ENCODE measurements at regions not wholly inside any gene's neighbourhood (a gene's known extent, or its start where the extent isn't known, plus 50 kb on each side); places are given as distances from the start of the nearest gene placed in this dataset.

- no peaks in the 10 kb centered on the region for H3K9me3 ChIP-seq (ENCODE audit: insufficient read depth, low read depth)
- H3F3A ChIP-seq (ENCODE audit: insufficient read depth, low read depth) = no peaks in the 10 kb centered on the region
- BruUV-seq (replicated peaks) = no TSS peak
- peaks cover 93% of the 10 kb centered on the region for H3K27me3 ChIP-seq (ENCODE audit: insufficient read depth, low read depth)
- POLR2A ChIA-PET (ENCODE audit: unreplicated experiment) = no interaction called here
- H3K27ac ChIP-seq = no peak overlapping the region
- CTCF ChIA-PET = no interaction called here
- no peak for DNase-seq
- H3K79me2 ChIP-seq (ENCODE audit: low read depth) = no peaks in the 10 kb centered on the region
- no peaks in the 10 kb centered on the region for H3K36me3 ChIP-seq (ENCODE audit: low read depth)
- no peaks in the 10 kb centered on the region for H3K4me1 ChIP-seq (replicated peaks; ENCODE audit: insufficient read depth)
- TF ChIP-seq CTCF (conservative IDR thresholded peaks at IDR 0.05) (no peak), EZH2 (IDR thresholded peaks at IDR 0.05; ENCODE audit: low read depth) (no peak)
- H3K9me2 ChIP-seq (ENCODE audit: insufficient read depth) = no peaks in the 10 kb centered on the region
- H4K20me1 ChIP-seq (ENCODE audit: insufficient read depth) = no peaks in the 10 kb centered on the region
- H3K4me3 ChIP-seq = no peak overlapping the region
- no peak overlapping the region for H2AFZ ChIP-seq
- intact Hi-C loops (cut with micrococcal nuclease; ENCODE audit: unreplicated experiment) = no loop called here
- no peak overlapping the region for H3K4me2 ChIP-seq
These were observed 449.9 kb upstream of the NPVF start for GRCh38 chr7:25678215-25678614.

- Histone ChIP-seq H3K4me3 (no peak overlapping the region), H3K36me3 (ENCODE audit: low read depth) (no peaks in the 10 kb centered on the region), H3F3A (ENCODE audit: insufficient read depth, low read depth) (no peaks in the 10 kb centered on the region), H3K27me3 (ENCODE audit: insufficient read depth, low read depth) (peaks cover 93% of the 10 kb centered on the region), H3K79me2 (ENCODE audit: low read depth) (no peaks in the 10 kb centered on the region), H3K4me1 (replicated peaks; ENCODE audit: insufficient read depth) (no peaks in the 10 kb centered on the region), H4K20me1 (ENCODE audit: insufficient read depth) (no peaks in the 10 kb centered on the region), H3K9me2 (ENCODE audit: insufficient read depth) (no peaks in the 10 kb centered on the region), H3K4me2 (no peak overlapping the region), H3K27ac (no peak overlapping the region), H2AFZ (no peak overlapping the region), H3K9me3 (ENCODE audit: insufficient read depth, low read depth) (no peaks in the 10 kb centered on the region)
- BruUV-seq (replicated peaks) = no TSS peak
- intact Hi-C loops (cut with micrococcal nuclease; ENCODE audit: unreplicated experiment) = no loop called here
- TF ChIP-seq EZH2 (IDR thresholded peaks at IDR 0.05; ENCODE audit: low read depth) = no peak
- no peak for TF ChIP-seq CTCF (conservative IDR thresholded peaks at IDR 0.05)
- CTCF ChIA-PET = no interaction called here
- DNase-seq = no peak
- POLR2A ChIA-PET (ENCODE audit: unreplicated experiment) = no interaction called here
These were observed 452.4 kb upstream of the NPVF start for GRCh38 chr7:25680636-25681035.

- BruUV-seq (replicated peaks) = no TSS peak
- H3K9me2 ChIP-seq (ENCODE audit: insufficient read depth) = no peaks in the 10 kb centered on the region
- ChIA-PET POLR2A (ENCODE audit: unreplicated experiment) (no interaction called here), CTCF (no interaction called here)
- H3K4me3 ChIP-seq = no peak overlapping the region
- no peaks in the 10 kb centered on the region for H3K79me2 ChIP-seq (ENCODE audit: low read depth)
- H3K9me3 ChIP-seq (ENCODE audit: insufficient read depth, low read depth) = no peaks in the 10 kb centered on the region
- H3K4me2 ChIP-seq = no peak overlapping the region
- DNase-seq = no peak
- TF ChIP-seq EZH2 (IDR thresholded peaks at IDR 0.05; ENCODE audit: low read depth) = no peak
- no peak for TF ChIP-seq CTCF (conservative IDR thresholded peaks at IDR 0.05)
- H3K27me3 ChIP-seq (ENCODE audit: insufficient read depth, low read depth) = peaks cover 93% of the 10 kb centered on the region
- intact Hi-C loops (cut with micrococcal nuclease; ENCODE audit: unreplicated experiment) = no loop called here
- no peak overlapping the region for H2AFZ ChIP-seq
- H4K20me1 ChIP-seq (ENCODE audit: insufficient read depth) = no peaks in the 10 kb centered on the region
- H3K36me3 ChIP-seq (ENCODE audit: low read depth) = no peaks in the 10 kb centered on the region
- H3K4me1 ChIP-seq (replicated peaks; ENCODE audit: insufficient read depth) = no peaks in the 10 kb centered on the region
- no peaks in the 10 kb centered on the region for H3F3A ChIP-seq (ENCODE audit: insufficient read depth, low read depth)
- no peak overlapping the region for H3K27ac ChIP-seq
These were observed 456.1 kb upstream of the NPVF start for GRCh38 chr7:25684360-25684759.
